ENCODE measurements at regions not wholly inside any gene's neighbourhood (a gene's known extent, or its start where the extent isn't known, plus 50 kb on each side); places are given as distances from the start of the nearest gene placed in this dataset.

- FAIRE-seq = no peak
- H3K27me3 ChIP-seq (ENCODE audit: control insufficient read depth in 2 of 2, insufficient read depth in 2 of 2, low read length in 2 of 2) = no peaks in the 10 kb centered on the region
- CTCF ChIA-PET = no interaction called here
These were observed 819.4 kb downstream of the SEMA5A start for GRCh38 chr5:8726383-8727036.

More at GRCh38 chr5:8726383-8727036, 819.4 kb downstream of the SEMA5A start:
- Histone ChIP-seq H3K9me1 (replicated peaks; ENCODE audit: control insufficient read depth, extremely low read depth, insufficient read depth, low read length) (no peaks in the 10 kb centered on the region), H3K4me3 (replicated peaks in 1 of 3; ENCODE audit: insufficient read depth in 1 of 3, low read depth in 1 of 3, low read length in 3 of 3) (no peak overlapping the region), H3K36me3 (ENCODE audit: control insufficient read depth in 2 of 2, extremely low read depth in 1 of 2, insufficient read depth in 2 of 2, low read length in 2 of 2) (no peaks in the 10 kb centered on the region), H3K4me1 (ENCODE audit: control insufficient read depth, extremely low read depth, insufficient read depth, low read length) (no peaks in the 10 kb centered on the region), H4K20me1 (replicated peaks; ENCODE audit: control insufficient read depth, extremely low read depth, insufficient read depth, low read length) (no peaks in the 10 kb centered on the region), H3K9ac (replicated peaks; ENCODE audit: extremely low read depth, insufficient read depth, low read length) (no peak overlapping the region), H3K79me2 (ENCODE audit: control insufficient read depth, insufficient read depth, low read length) (no peaks in the 10 kb centered on the region), H3K27ac (ENCODE audit: insufficient read depth, low read depth, low read length) (no peak overlapping the region), H3K4me2 (ENCODE audit: insufficient read depth, low read length) (no peak overlapping the region), H3K9me3 (replicated peaks; ENCODE audit: control insufficient read depth, insufficient read depth, low read length) (no peaks in the 10 kb centered on the region), H2AFZ (ENCODE audit: low read depth, low read length) (no peak overlapping the region)
- POLR2A ChIA-PET = no interaction called here
- no peak for DNase-seq (ENCODE audit: low read depth, low spot score)
- BruUV-seq (replicated peaks) = no TSS peak
- TF ChIP-seq MYC (IDR thresholded peaks at IDR 0.05; ENCODE audit: low read depth, low read length) (no peak), POLR2AphosphoS5 (IDR thresholded peaks at IDR 0.05; ENCODE audit: insufficient read depth, low read depth, low read length) (no peak), EZH2 (IDR thresholded peaks at IDR 0.05; ENCODE audit: borderline replicate concordance, low read depth, low read length, severe bottlenecking) (no peak), JUN (IDR thresholded peaks at IDR 0.05; ENCODE audit: borderline replicate concordance, insufficient read depth, insufficient read length, low read depth) (no peak), CTCF (IDR thresholded peaks at IDR 0.05; ENCODE audit: extremely low read depth in 1 of 2, insufficient read depth in 1 of 2, low read depth in 1 of 2, low read length in 2 of 2) (no peak), FOS (IDR thresholded peaks at IDR 0.05; ENCODE audit: borderline replicate concordance, insufficient read depth, low read length) (no peak)
- intact Hi-C loops (cut with micrococcal nuclease) = no loop called here
- dilution Hi-C loops (cut with MboI; ENCODE audit: extremely low pct_ligation_motif_present, low sequenced_read_pairs) = no loop called here

Data from endothelial cell of umbilical vein (primary cell).